GM21529 (cell line): ENCODE measurements at regions not wholly inside any gene's neighbourhood (a gene's known extent, or its start where the extent isn't known, plus 50 kb on each side); places are given as distances from the start of the nearest gene placed in this dataset.

ENCODE experiments used
- ATAC-seq: cut with Tn5 transposase; IDR thresholded peaks from one replicate; pipeline ENCODE4 v1.9.1; 2021; ENCODE audit not compliant: unreplicated experiment

GRCh38 chr1:29849991-29850757 is 613.9 kb downstream of the PTPRU start:
- ATAC-seq: no peak

- ATAC-seq: no peak
Observed at GRCh38 chr1:29849038-29849750, 612.9 kb downstream of the PTPRU start.

GRCh38 chr1:29845910-29846309 is 609.6 kb downstream of the PTPRU start:
- ATAC-seq: no peak

- ATAC-seq: no peak
Observed at GRCh38 chr1:29842130-29842529, 605.8 kb downstream of the PTPRU start.

- no peak for ATAC-seq
Observed at GRCh38 chr1:29839726-29840125, 603.4 kb downstream of the PTPRU start.

GRCh38 chr1:29838738-29839320 is 602.5 kb downstream of the PTPRU start:
- ATAC-seq: no peak

GRCh38 chr1:29836651-29837646 is 600.6 kb downstream of the PTPRU start:
- no peak for ATAC-seq

GRCh38 chr1:29835874-29836273 is 599.6 kb downstream of the PTPRU start:
- ATAC-seq: no peak

GRCh38 chr1:29835406-29835805 is 599.1 kb downstream of the PTPRU start:
- no peak for ATAC-seq

- no peak for ATAC-seq
Observed at GRCh38 chr1:29833581-29833980, 597.3 kb downstream of the PTPRU start.

GRCh38 chr1:29832936-29833335 is 596.6 kb downstream of the PTPRU start:
- ATAC-seq: no peak

GRCh38 chr1:29832471-29832870 is 596.1 kb downstream of the PTPRU start:
- no peak for ATAC-seq

- ATAC-seq: no peak
Observed at GRCh38 chr1:29831500-29832117, 595.3 kb downstream of the PTPRU start.

- no peak for ATAC-seq
Observed at GRCh38 chr1:29830916-29831315, 594.6 kb downstream of the PTPRU start.

GRCh38 chr1:29830383-29830782 is 594.1 kb downstream of the PTPRU start:
- ATAC-seq: no peak

GRCh38 chr1:29829448-29830344 is 593.4 kb downstream of the PTPRU start:
- no peak for ATAC-seq

GRCh38 chr1:29828526-29829447 is 592.5 kb downstream of the PTPRU start:
- no peak for ATAC-seq

- no peak for ATAC-seq
Observed at GRCh38 chr1:29827801-29828525, 591.6 kb downstream of the PTPRU start.
